Muscle of leg (tissue), 3 donors: ENCODE measurements at regions not wholly inside any gene's neighbourhood (a gene's known extent, or its start where the extent isn't known, plus 50 kb on each side); places are given as distances from the start of the nearest gene placed in this dataset.
"Not testable (repeated sequence)": the region's sequence is repeated elsewhere in the genome, so short reads cannot be mapped to it uniquely, and the experiment has no call there.

Experiments used
- DNase-seq: peaks from one replicate; pipeline ENCODE4 v3.0.0; 2013
- H3K27ac ChIP-seq: one replicate; pipeline ENCODE4 v1.5.1; 2013; ENCODE audit warnings: mild to moderate bottlenecking, low read length, control low read depth
- H3K27me3 ChIP-seq: one replicate; pipeline ENCODE4 v1.6.1; 2013; ENCODE audit warnings: low read length; ENCODE audit not compliant: control insufficient read depth, insufficient read depth
- H3K36me3 ChIP-seq: one replicate; pipeline ENCODE4 v1.6.1; 2013; ENCODE audit warnings: low read length; ENCODE audit not compliant: control insufficient read depth, insufficient read depth
- H3K4me1 ChIP-seq: one replicate; pipeline ENCODE4 v1.6.1; 2013; ENCODE audit warnings: low read length; ENCODE audit not compliant: control insufficient read depth, insufficient read depth
- H3K4me3 ChIP-seq: one replicate; pipeline ENCODE4 v1.5.1; 2013; ENCODE audit warnings: low read length, control low read depth
- H3K9me3 ChIP-seq: replicated peaks from 2 replicates; pipeline ENCODE4 v1.6.1; 2013; ENCODE audit warnings: low read depth, low read length; ENCODE audit not compliant: control insufficient read depth
- WGBS: methylation state at CpG from one replicate; pipeline ENCODE4 v1.1.5; 2013; ENCODE audit warnings: missing lambda C conversion rate; ENCODE audit not compliant: insufficient coverage; 5-methylcytosine and 5-hydroxymethylcytosine counted together

GRCh38 chr13:37187621-37188020 is 82.2 kb upstream of the CSNK1A1L start:
- Histone ChIP-seq H3K27me3 (no peaks in the 10 kb centered on the region), H3K36me3 (no peaks in the 10 kb centered on the region), H3K4me1 (no peaks in the 10 kb centered on the region), H3K4me3 (no peak overlapping the region), H3K27ac (no peak overlapping the region), H3K9me3 (no peaks in the 10 kb centered on the region)
- DNase-seq, result no peak

GRCh38 chr13:37187105-37187504 is 81.6 kb upstream of the CSNK1A1L start:
- Histone ChIP-seq H3K27ac (no peak overlapping the region), H3K27me3 (no peaks in the 10 kb centered on the region), H3K36me3 (no peaks in the 10 kb centered on the region), H3K9me3 (no peaks in the 10 kb centered on the region), H3K4me3 (no peak overlapping the region), H3K4me1 (no peaks in the 10 kb centered on the region)
- DNase-seq, result no peak
- 83% methylated on average over 1 of the region's 2 CpGs for WGBS

GRCh38 chr13:37181620-37182019 is 76.2 kb upstream of the CSNK1A1L start:
- peak; percentile 68 for DNase-seq
- Histone ChIP-seq H3K27me3 (no peaks in the 10 kb centered on the region), H3K36me3 (no peaks in the 10 kb centered on the region), H3K4me1 (no peaks in the 10 kb centered on the region), H3K9me3 (no peaks in the 10 kb centered on the region), H3K4me3 (no peak overlapping the region), H3K27ac (no peak overlapping the region)

GRCh38 chr13:37179645-37180044 is 74.2 kb upstream of the CSNK1A1L start:
- WGBS, result no CpG with 5 or more reads among the region's 4 CpGs
- Histone ChIP-seq H3K36me3 (no peaks in the 10 kb centered on the region), H3K27me3 (no peaks in the 10 kb centered on the region), H3K4me3 (no peak overlapping the region), H3K27ac (no peak overlapping the region), H3K4me1 (no peaks in the 10 kb centered on the region), H3K9me3 (no peaks in the 10 kb centered on the region)
- DNase-seq, result no peak

GRCh38 chr13:37177125-37177524 is 71.7 kb upstream of the CSNK1A1L start:
- H3K27ac ChIP-seq, result no peak overlapping the region
- H3K4me3 ChIP-seq, result no peak overlapping the region
- no CpG with 5 or more reads among the region's 3 CpGs for WGBS
- H3K36me3 ChIP-seq, result no peaks in the 10 kb centered on the region
- H3K27me3 ChIP-seq, result no peaks in the 10 kb centered on the region
- peaks cover 5% of the 10 kb centered on the region for H3K4me1 ChIP-seq
- peak; percentile 58 for DNase-seq
- no peaks in the 10 kb centered on the region for H3K9me3 ChIP-seq

- WGBS, result no CpG with 5 or more reads among the region's 2 CpGs
- Histone ChIP-seq H3K36me3 (no peaks in the 10 kb centered on the region), H3K4me1 (peaks cover 7% of the 10 kb centered on the region), H3K9me3 (no peaks in the 10 kb centered on the region), H3K27me3 (no peaks in the 10 kb centered on the region), H3K27ac (no peak overlapping the region), H3K4me3 (no peak overlapping the region)
- peak; percentile 81 for DNase-seq
Observed at GRCh38 chr13:37175996-37176395, 70.5 kb upstream of the CSNK1A1L start.

GRCh38 chr13:37173214-37173613 is 67.8 kb upstream of the CSNK1A1L start:
- DNase-seq, result peak; percentile 88
- H3K27ac ChIP-seq, result peak overlapping the region; percentile 72
- no peak overlapping the region for H3K4me3 ChIP-seq
- no peaks in the 10 kb centered on the region for H3K27me3 ChIP-seq
- 17% methylated on average over 2 of the region's 3 CpGs for WGBS
- no peaks in the 10 kb centered on the region for H3K36me3 ChIP-seq
- no peaks in the 10 kb centered on the region for H3K9me3 ChIP-seq
- peaks cover 7% of the 10 kb centered on the region for H3K4me1 ChIP-seq

GRCh38 chr13:37172226-37172625 is 66.8 kb upstream of the CSNK1A1L start:
- WGBS, result 22% methylated on average over 9 of the region's 11 CpGs
- H3K36me3 ChIP-seq, result not testable (repeated sequence)
- DNase-seq, result peak; percentile 92

GRCh38 chr13:37168926-37169325 is 63.5 kb upstream of the CSNK1A1L start:
- Histone ChIP-seq H3K27ac (no peak overlapping the region), H3K36me3 (no peaks in the 10 kb centered on the region), H3K4me1 (peaks cover 7% of the 10 kb centered on the region), H3K4me3 (no peak overlapping the region), H3K27me3 (no peaks in the 10 kb centered on the region), H3K9me3 (no peaks in the 10 kb centered on the region)
- DNase-seq, result no peak

More at GRCh38 chr13:37172226-37172625, 66.8 kb upstream of the CSNK1A1L start:
- H3K4me3 ChIP-seq, result peak overlapping the region; percentile 6
- H3K27me3 ChIP-seq, H3K9me3 ChIP-seq, H3K4me1 ChIP-seq: not testable (repeated sequence)
- peak overlapping the region; percentile 72 for H3K27ac ChIP-seq

GRCh38 chr13:37168151-37168550 is 62.7 kb upstream of the CSNK1A1L start:
- H3K36me3 ChIP-seq, result no peaks in the 10 kb centered on the region
- WGBS, result no CpG with 5 or more reads among the region's 3 CpGs
- no peaks in the 10 kb centered on the region for H3K27me3 ChIP-seq
- DNase-seq, result no peak
- H3K27ac ChIP-seq, result no peak overlapping the region
- no peaks in the 10 kb centered on the region for H3K9me3 ChIP-seq
- peaks cover 3% of the 10 kb centered on the region for H3K4me1 ChIP-seq
- H3K4me3 ChIP-seq, result no peak overlapping the region

GRCh38 chr13:37164635-37165034 is 59.2 kb upstream of the CSNK1A1L start:
- Histone ChIP-seq H3K36me3 (no peaks in the 10 kb centered on the region), H3K9me3 (peaks cover 4% of the 10 kb centered on the region), H3K4me1 (no peaks in the 10 kb centered on the region), H3K27ac (no peak overlapping the region), H3K27me3 (no peaks in the 10 kb centered on the region), H3K4me3 (no peak overlapping the region)
- WGBS, result 81% methylated on average over 2 of the region's 2 CpGs
- DNase-seq, result no peak
